ENCODE measurements at regions not wholly inside any gene's neighbourhood (a gene's known extent, or its start where the extent isn't known, plus 50 kb on each side); places are given as distances from the start of the nearest gene placed in this dataset.

GRCh38 chrX:34866646-34867045, 76.0 kb upstream of the FAM47B start:
- intact Hi-C loops (cut with DNase I) = no loop called here
- no peaks in the 10 kb centered on the region for H3K36me3 ChIP-seq
- H3K4me3 ChIP-seq = no peak overlapping the region
- H3K4me1 ChIP-seq = no peaks in the 10 kb centered on the region
- no peak for TF ChIP-seq CTCF (IDR thresholded peaks at IDR 0.05)
- no peak for TF ChIP-seq POLR2A (IDR thresholded peaks at IDR 0.05)
- DNase-seq = no peak
- H3K9me3 ChIP-seq = peaks cover 0 to 8% (median 0%) of the 10 kb centered on the region in 12 donors
- no peak overlapping the region for H3K27ac ChIP-seq
- peaks cover 0 to 4% (median 0%) of the 10 kb centered on the region in 9 donors for H3K27me3 ChIP-seq
- no peak for ATAC-seq

- Histone ChIP-seq H3K27me3 (no peaks in the 10 kb centered on the region), H3K9me3 (peaks cover 0 to 13% (median 0%) of the 10 kb centered on the region in 12 donors), H3K27ac (no peak overlapping the region), H3K4me1 (no peaks in the 10 kb centered on the region), H3K4me3 (no peak overlapping the region), H3K36me3 (no peaks in the 10 kb centered on the region)
- ATAC-seq (no peak), DNase-seq (no peak)
- WGBS, 4 donors = 37 to 58% (median 50%) methylated on average over 2 of the region's 2 CpGs
- intact Hi-C loops (cut with DNase I) = no loop called here
- TF ChIP-seq POLR2A (IDR thresholded peaks at IDR 0.05) (no peak), CTCF (IDR thresholded peaks at IDR 0.05) (no peak)
Measured at GRCh38 chrX:34868633-34869032, 74.0 kb upstream of the FAM47B start.

- H3K27me3 ChIP-seq = no peaks in the 10 kb centered on the region
- H3K4me1 ChIP-seq = no peaks in the 10 kb centered on the region
- peaks cover 0 to 13% (median 0%) of the 10 kb centered on the region in 12 donors for H3K9me3 ChIP-seq
- ATAC-seq (no peak), DNase-seq (no peak)
- TF ChIP-seq CTCF (IDR thresholded peaks at IDR 0.05) (no peak), POLR2A (IDR thresholded peaks at IDR 0.05) (no peak)
- H3K27ac ChIP-seq = no peak overlapping the region
- H3K4me3 ChIP-seq = no peak overlapping the region
- intact Hi-C loops (cut with DNase I) = no loop called here
- 61 to 73% (median 63%) methylated on average over 3 of the region's 3 CpGs for WGBS, 4 donors
- H3K36me3 ChIP-seq = no peaks in the 10 kb centered on the region
Measured at GRCh38 chrX:34873500-34874225, 68.9 kb upstream of the FAM47B start.

- Histone ChIP-seq H3K4me3 (no peak overlapping the region), H3K36me3 (no peaks in the 10 kb centered on the region), H3K9me3 (peaks cover 0 to 13% (median 0%) of the 10 kb centered on the region in 12 donors), H3K27me3 (no peaks in the 10 kb centered on the region), H3K4me1 (no peaks in the 10 kb centered on the region), H3K27ac (no peak overlapping the region)
- TF ChIP-seq POLR2A (IDR thresholded peaks at IDR 0.05) (no peak), CTCF (IDR thresholded peaks at IDR 0.05) (no peak)
- intact Hi-C loops (cut with DNase I) = no loop called here
- 80 to 89% (median 84%) methylated on average over 4 of the region's 4 CpGs for WGBS, 4 donors
- no peak for ATAC-seq
- DNase-seq = no peak
Measured at GRCh38 chrX:34874763-34875162, 67.8 kb upstream of the FAM47B start.
